GM12874 (cell line): ENCODE measurements at regions not wholly inside any gene's neighbourhood (a gene's known extent, or its start where the extent isn't known, plus 50 kb on each side); places are given as distances from the start of the nearest gene placed in this dataset.

Experiments
- TF ChIP-seq, protein P1 (sequence below): IDR thresholded peaks from 2 replicates; pipeline ENCODE4 v1.5.1; 2011; ENCODE audit warnings: low read depth, mild to moderate bottlenecking, control low read depth, low read length, moderate library complexity; ENCODE audit not compliant: insufficient read depth

GRCh38 chr12:91561301-91561957, 378.8 kb upstream of the DCN start:
- TF ChIP-seq, protein P1, sequence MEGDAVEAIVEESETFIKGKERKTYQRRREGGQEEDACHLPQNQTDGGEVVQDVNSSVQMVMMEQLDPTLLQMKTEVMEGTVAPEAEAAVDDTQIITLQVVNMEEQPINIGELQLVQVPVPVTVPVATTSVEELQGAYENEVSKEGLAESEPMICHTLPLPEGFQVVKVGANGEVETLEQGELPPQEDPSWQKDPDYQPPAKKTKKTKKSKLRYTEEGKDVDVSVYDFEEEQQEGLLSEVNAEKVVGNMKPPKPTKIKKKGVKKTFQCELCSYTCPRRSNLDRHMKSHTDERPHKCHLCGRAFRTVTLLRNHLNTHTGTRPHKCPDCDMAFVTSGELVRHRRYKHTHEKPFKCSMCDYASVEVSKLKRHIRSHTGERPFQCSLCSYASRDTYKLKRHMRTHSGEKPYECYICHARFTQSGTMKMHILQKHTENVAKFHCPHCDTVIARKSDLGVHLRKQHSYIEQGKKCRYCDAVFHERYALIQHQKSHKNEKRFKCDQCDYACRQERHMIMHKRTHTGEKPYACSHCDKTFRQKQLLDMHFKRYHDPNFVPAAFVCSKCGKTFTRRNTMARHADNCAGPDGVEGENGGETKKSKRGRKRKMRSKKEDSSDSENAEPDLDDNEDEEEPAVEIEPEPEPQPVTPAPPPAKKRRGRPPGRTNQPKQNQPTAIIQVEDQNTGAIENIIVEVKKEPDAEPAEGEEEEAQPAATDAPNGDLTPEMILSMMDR = no peak

- TF ChIP-seq, protein P1 = no peak
Measured at GRCh38 chr12:91556909-91557308, 374.3 kb upstream of the DCN start.

GRCh38 chr12:91555436-91556415, 373.1 kb upstream of the DCN start:
- TF ChIP-seq, protein P1 = no peak

DNA sequence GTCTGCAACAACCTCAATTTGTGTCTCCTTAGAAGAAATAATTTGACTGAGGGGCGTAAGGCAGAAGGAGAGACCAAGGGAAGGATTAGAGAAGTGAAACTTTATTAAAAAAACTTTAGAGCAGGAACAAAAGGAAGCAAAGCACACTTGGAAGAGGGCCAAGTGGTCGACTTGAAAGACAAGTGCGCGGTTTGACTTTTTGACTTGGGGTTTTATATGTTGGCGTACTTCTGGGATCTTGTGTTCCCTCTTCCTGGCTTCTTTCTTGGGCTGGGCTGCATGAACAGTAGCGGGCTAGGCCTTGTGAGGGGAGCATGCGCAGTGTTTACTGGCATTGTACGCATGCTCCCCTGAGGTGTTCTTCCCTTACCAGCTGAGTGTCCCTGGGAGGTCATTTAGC, 369.3 kb upstream of the DCN start:
- TF ChIP-seq, protein P1 = no peak

DNA sequence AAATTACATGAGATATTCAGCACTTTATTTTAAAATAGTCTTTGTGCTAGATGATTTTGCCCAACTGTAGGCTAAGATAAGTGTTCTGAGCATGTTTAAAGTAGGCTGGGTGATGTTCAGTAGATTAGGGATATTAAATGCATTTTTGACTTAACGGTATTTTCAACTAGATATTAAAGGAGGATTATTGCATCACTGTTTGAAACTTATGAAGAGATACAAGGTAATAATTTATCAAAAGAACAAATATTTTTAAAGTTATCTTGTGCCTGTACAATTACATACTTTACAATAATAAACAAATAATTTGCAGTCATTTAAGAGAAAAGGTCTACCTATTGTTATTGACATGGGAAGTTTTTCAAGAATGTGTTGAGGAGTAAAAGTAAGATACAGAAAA, 368.6 kb upstream of the DCN start:
- TF ChIP-seq, protein P1 = no peak

GRCh38 chr12:91542666-91543065, 360.0 kb upstream of the DCN start:
- TF ChIP-seq, protein P1 = no peak

DNA sequence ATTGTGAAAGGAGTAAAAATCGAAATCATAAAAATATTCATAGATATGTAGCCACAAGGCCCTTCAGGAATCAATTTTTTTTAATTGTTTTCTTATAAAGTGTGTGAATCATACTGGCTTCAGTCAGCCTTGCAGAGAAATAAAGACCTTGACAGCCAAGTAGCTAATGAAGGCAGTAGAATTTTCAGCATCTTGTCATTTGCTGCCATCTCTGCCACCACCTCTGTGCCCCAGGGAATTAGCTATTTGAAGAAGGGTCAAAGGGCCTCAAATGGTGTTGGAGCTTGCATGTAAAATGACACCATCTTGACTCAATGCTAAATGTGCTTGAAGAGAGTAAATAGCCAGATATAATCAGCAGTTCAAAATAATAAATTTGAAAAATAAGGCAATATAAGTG, 359.4 kb upstream of the DCN start:
- TF ChIP-seq, protein P1 = no peak
